IMR-90 (cell line): ENCODE measurements at regions not wholly inside any gene's neighbourhood (a gene's known extent, or its start where the extent isn't known, plus 50 kb on each side); places are given as distances from the start of the nearest gene placed in this dataset.
A peak's percentile ranks its signal among the peaks of the same experiment; 100 is the strongest.

Experiments
- ATAC-seq: fragments of 200-7000 bp; cut with Tn5 transposase; 2 replicates; pipeline ENCODE4 v1.9.1; 2020; ENCODE audit warnings: low read depth, mild to moderate bottlenecking, moderate library complexity
- BruUV-seq: library from RNA; stranded (reverse); fragments of 400-500 nt; replicated peaks from 2 replicates; lab custom pipeline; 2021; lab: Mats Ljungman, UMichigan
- CTCF ChIA-PET: fragments of 300-600 bp; formaldehyde crosslinking; extraction: SDS; loops from one replicate; lab custom pipeline; 2021; ENCODE audit warnings: antibody characterized with exemption; lab: Yijun Ruan, JAX
- POLR2A ChIA-PET: fragments of 300-600 bp; sonication (Branson Sonifier 250); formaldehyde crosslinking; loops from one replicate; lab custom pipeline; 2022; ENCODE audit warnings: antibody characterized with exemption; ENCODE audit not compliant: unreplicated experiment; lab: Charles Lee
- DNase-seq: peaks from one replicate; pipeline ENCODE4 v3.0.0; 2013
- H2AFZ ChIP-seq: replicated peaks from 2 replicates; pipeline ENCODE3; 2013; ENCODE audit warnings: low read length, mild to moderate bottlenecking; ENCODE audit not compliant: poor library complexity
- H2AK5ac ChIP-seq: 2 replicates; pipeline ENCODE4 v1.6.1; 2013; ENCODE audit warnings: low read depth, low read length, inconsistent platforms
- H2AK9ac ChIP-seq: replicated peaks from 2 replicates; pipeline ENCODE3; 2013; ENCODE audit warnings: mild to moderate bottlenecking, low read depth, low read length, moderate library complexity; ENCODE audit not compliant: poor library complexity
- H2BK120ac ChIP-seq: 2 replicates; pipeline ENCODE4 v1.6.1; 2013; ENCODE audit warnings: low read depth, low read length, inconsistent platforms
- H2BK15ac ChIP-seq: 3 replicates; pipeline ENCODE4 v1.6.1; 2013; ENCODE audit warnings: low read depth, low read length, inconsistent platforms
- H2BK20ac ChIP-seq: 2 replicates; pipeline ENCODE4 v1.6.1; 2013; ENCODE audit warnings: low read depth, mild to moderate bottlenecking, inconsistent platforms, low read length, moderate library complexity
- H2BK5ac ChIP-seq: 2 replicates; pipeline ENCODE4 v1.6.1; 2013; ENCODE audit warnings: mild to moderate bottlenecking, low read depth, low read length, inconsistent platforms; ENCODE audit not compliant: poor library complexity, severe bottlenecking
- H3K14ac ChIP-seq: replicated peaks from 2 replicates; pipeline ENCODE4 v1.6.1; 2013; ENCODE audit warnings: low read depth, low read length, inconsistent platforms
- H3K18ac ChIP-seq: 2 replicates; pipeline ENCODE4 v1.6.1; 2013; ENCODE audit warnings: low read depth, low read length, control low read depth
- H3K23ac ChIP-seq: 2 replicates; pipeline ENCODE4 v1.6.1; 2013; ENCODE audit warnings: low read depth, low read length, inconsistent platforms
- H3K27ac ChIP-seq: 2 replicates; pipeline ENCODE4 v1.5.1; 2013; ENCODE audit warnings: mild to moderate bottlenecking, control low read depth, low read length; ENCODE audit not compliant: insufficient read depth
- H3K27me3 ChIP-seq: 2 replicates; pipeline ENCODE4 v1.6.1; 2013; ENCODE audit warnings: low read length; ENCODE audit not compliant: control insufficient read depth, insufficient read depth
- H3K36me3 ChIP-seq: 2 replicates; pipeline ENCODE4 v1.6.1; 2013; ENCODE audit warnings: low read length, mixed read lengths; ENCODE audit not compliant: control insufficient read depth, insufficient read depth
- H3K4ac ChIP-seq: 2 replicates; pipeline ENCODE4 v1.6.1; 2013; ENCODE audit warnings: low read depth, low read length, inconsistent platforms
- H3K4me1 ChIP-seq: 2 replicates; pipeline ENCODE4 v1.6.1; 2013; ENCODE audit warnings: low read length, mixed read lengths; ENCODE audit not compliant: control insufficient read depth, insufficient read depth
- H3K4me2 ChIP-seq: 2 replicates; pipeline ENCODE4 v1.6.1; 2013; ENCODE audit warnings: low read depth, mild to moderate bottlenecking, control low read depth, low read length, moderate library complexity
- H3K4me3 ChIP-seq: 2 replicates; pipeline ENCODE4 v1.5.1; 2013; ENCODE audit warnings: low read depth, mild to moderate bottlenecking, control low read depth, low read length, moderate library complexity; ENCODE audit not compliant: insufficient read depth
- H3K56ac ChIP-seq: 2 replicates; pipeline ENCODE4 v1.6.1; 2013; ENCODE audit warnings: low read length, inconsistent platforms; ENCODE audit not compliant: insufficient read depth; ENCODE audit errors: extremely low read depth
- H3K79me1 ChIP-seq, 2 experiments: 2 replicates each; pipeline ENCODE4 v1.6.1; 2013; ENCODE audit warnings: low read length in 2 of 2, inconsistent platforms in 1 of 2, low read depth in 1 of 2
- H3K9ac ChIP-seq: 2 replicates; pipeline ENCODE4 v1.6.1; 2013; ENCODE audit warnings: low read depth, low read length, control low read depth
- H3K9me1 ChIP-seq: 2 replicates; pipeline ENCODE4 v1.6.1; 2013; ENCODE audit warnings: low read length, inconsistent platforms; ENCODE audit not compliant: insufficient read depth
- H3K9me3 ChIP-seq: 2 replicates; pipeline ENCODE4 v1.6.1; 2013; ENCODE audit warnings: low read length; ENCODE audit not compliant: control insufficient read depth, insufficient read depth
- H4K20me1 ChIP-seq: 2 replicates; pipeline ENCODE4 v1.6.1; 2013; ENCODE audit warnings: low read length, inconsistent platforms; ENCODE audit not compliant: insufficient read depth
- H4K5ac ChIP-seq: 2 replicates; pipeline ENCODE4 v1.6.1; 2013; ENCODE audit warnings: mild to moderate bottlenecking, low read depth, low read length, control low read depth
- H4K8ac ChIP-seq, 2 experiments: 2 replicates each; pipeline ENCODE4 v1.6.1; 2013; ENCODE audit warnings: low read depth in 2 of 2, low read length in 2 of 2, control low read depth in 1 of 2, inconsistent platforms in 1 of 2
- H4K91ac ChIP-seq: 2 replicates; pipeline ENCODE4 v1.6.1; 2013; ENCODE audit warnings: low read depth, low read length, inconsistent platforms; ENCODE audit not compliant: insufficient read depth
- CEBPB ChIP-seq: IDR thresholded peaks from 2 replicates; pipeline ENCODE4 v1.6.1; 2012; ENCODE audit warnings: low read depth, low read length, improper control_type of control experiment
- CHD1 ChIP-seq: IDR thresholded peaks from 2 replicates; pipeline ENCODE4 v1.6.1; 2012; ENCODE audit warnings: low read depth, low read length, improper control_type of control experiment
- MXI1 ChIP-seq: IDR thresholded peaks from 2 replicates; pipeline ENCODE4 v1.6.1; 2012; ENCODE audit warnings: low read depth, mild to moderate bottlenecking, low read length, moderate library complexity, borderline replicate concordance
- NFE2L2 ChIP-seq: fragments of 150-350 bp; IDR thresholded peaks from 2 replicates; pipeline ENCODE4 v1.6.1; 2016; ENCODE audit warnings: low read depth, mild to moderate bottlenecking, low read length
- POLR2A ChIP-seq: IDR thresholded peaks from 2 replicates; pipeline ENCODE4 v1.6.1; 2012; ENCODE audit warnings: mild to moderate bottlenecking, low read depth, low read length
- RCOR1 ChIP-seq: IDR thresholded peaks from 2 replicates; pipeline ENCODE4 v1.6.1; 2012; ENCODE audit warnings: mild to moderate bottlenecking, low read length, improper control_type of control experiment; ENCODE audit not compliant: insufficient replicate concordance
- RFX5 ChIP-seq: IDR thresholded peaks from 2 replicates; pipeline ENCODE4 v1.8.0; 2012; ENCODE audit warnings: low read depth, mild to moderate bottlenecking, low read length, moderate library complexity
- SMC3 ChIP-seq: fragments of 150-350 bp; IDR thresholded peaks from 2 replicates; pipeline ENCODE4 v1.6.1; 2016; ENCODE audit warnings: low read depth, mild to moderate bottlenecking, antibody characterized with exemption, low read length, moderate library complexity
- WGBS, 2 experiments: methylation state at CpG; one replicate each; pipeline versions ENCODE4 v1.1.5 to v1.1.7; 2013; ENCODE audit warnings: missing lambda C conversion rate in 2 of 2; ENCODE audit not compliant: insufficient read length in 1 of 2; ENCODE audit errors: extremely low coverage in 2 of 2; 5-methylcytosine and 5-hydroxymethylcytosine counted together
- dilution Hi-C: fragments of 300-500 bp; cut with HindIII; formaldehyde crosslinking; loops from one replicate; pipeline ENCODE4 v1.14.3; 2018; ENCODE audit warnings: low sequenced_read_pairs; ENCODE audit not compliant: unreplicated experiment
- in situ Hi-C: fragments of 300-500 bp; cut with MboI; formaldehyde crosslinking; loops from 3 replicates; pipeline ENCODE4 v1.14.3; 2019; ENCODE audit warnings: low sequenced_read_pairs, inconsistent platforms, mixed read lengths
- intact Hi-C: fragments of 100-400 bp; cut with micrococcal nuclease; formaldehyde crosslinking; loops from 2 replicates; pipeline ENCODE4 v1.10.0; 2022
- TF ChIP-seq, protein P1 (sequence below): conservative IDR thresholded peaks from 2 replicates; pipeline ENCODE4 v1.5.1; 2012; ENCODE audit warnings: mild to moderate bottlenecking, low read depth, low read length, improper control_type of control experiment

DNA sequence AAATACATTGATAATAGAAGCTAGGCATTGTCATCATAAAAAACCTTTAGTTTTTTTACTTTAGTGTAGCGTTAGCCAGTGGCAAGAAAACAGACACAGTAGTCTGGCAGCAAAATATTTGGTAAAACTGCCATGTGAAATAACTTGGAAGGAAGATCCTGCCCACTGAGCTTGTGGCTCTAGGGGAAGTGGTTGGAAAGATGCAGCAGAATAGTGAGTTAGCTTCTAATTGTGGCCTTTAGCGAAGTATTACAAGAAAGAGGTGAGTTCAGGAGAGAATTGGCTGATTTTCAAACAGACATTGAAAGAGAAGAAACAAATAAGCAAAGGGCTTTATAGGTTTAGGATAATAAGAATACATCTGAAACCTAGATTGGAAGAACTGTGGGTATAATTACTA, 1887.8 kb upstream of the CELF4 start:
- CTCF ChIA-PET: no interaction called here
- TF ChIP-seq NFE2L2 (no peak), RCOR1 (no peak), RFX5 (no peak), SMC3 (no peak), MXI1 (no peak), CHD1 (no peak), CEBPB (no peak), POLR2A (no peak)
- TF ChIP-seq, protein P1, sequence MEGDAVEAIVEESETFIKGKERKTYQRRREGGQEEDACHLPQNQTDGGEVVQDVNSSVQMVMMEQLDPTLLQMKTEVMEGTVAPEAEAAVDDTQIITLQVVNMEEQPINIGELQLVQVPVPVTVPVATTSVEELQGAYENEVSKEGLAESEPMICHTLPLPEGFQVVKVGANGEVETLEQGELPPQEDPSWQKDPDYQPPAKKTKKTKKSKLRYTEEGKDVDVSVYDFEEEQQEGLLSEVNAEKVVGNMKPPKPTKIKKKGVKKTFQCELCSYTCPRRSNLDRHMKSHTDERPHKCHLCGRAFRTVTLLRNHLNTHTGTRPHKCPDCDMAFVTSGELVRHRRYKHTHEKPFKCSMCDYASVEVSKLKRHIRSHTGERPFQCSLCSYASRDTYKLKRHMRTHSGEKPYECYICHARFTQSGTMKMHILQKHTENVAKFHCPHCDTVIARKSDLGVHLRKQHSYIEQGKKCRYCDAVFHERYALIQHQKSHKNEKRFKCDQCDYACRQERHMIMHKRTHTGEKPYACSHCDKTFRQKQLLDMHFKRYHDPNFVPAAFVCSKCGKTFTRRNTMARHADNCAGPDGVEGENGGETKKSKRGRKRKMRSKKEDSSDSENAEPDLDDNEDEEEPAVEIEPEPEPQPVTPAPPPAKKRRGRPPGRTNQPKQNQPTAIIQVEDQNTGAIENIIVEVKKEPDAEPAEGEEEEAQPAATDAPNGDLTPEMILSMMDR: no peak
- H2AK9ac ChIP-seq: no peak overlapping the region
- H3K27ac ChIP-seq: no peak overlapping the region
- H3K9me3 ChIP-seq: no peaks in the 10 kb centered on the region
- no peak overlapping the region; a peak in 2 of 4 replicates for H4K8ac ChIP-seq
- no peaks in the 10 kb centered on the region for H4K20me1 ChIP-seq
- no TSS peak for BruUV-seq
- no peak overlapping the region for H3K9ac ChIP-seq
- dilution Hi-C loops: no loop called here
- H2BK5ac ChIP-seq: no peak overlapping the region
- no peak overlapping the region for H2BK15ac ChIP-seq
- no peaks in the 10 kb centered on the region for H3K9me1 ChIP-seq
- no peak overlapping the region for H2BK20ac ChIP-seq
- DNase-seq (no peak), ATAC-seq (no peak)
- WGBS, 2 experiments: no CpG with 5 or more reads among the region's 2 CpGs
- H3K4me3 ChIP-seq: no peak overlapping the region
- H3K14ac ChIP-seq: no peak overlapping the region
- H3K36me3 ChIP-seq: no peaks in the 10 kb centered on the region
- no peak overlapping the region for H3K4ac ChIP-seq
- intact Hi-C loops: no loop called here
- POLR2A ChIA-PET: interaction anchor here (0.6 kb wide), 1 partner anchor 13 kb away, joined by 3 read pairs; no protein-coding TSS in a partner anchor
- H2AK5ac ChIP-seq: no peak overlapping the region
- no peak overlapping the region for H4K91ac ChIP-seq
- no peaks in the 10 kb centered on the region for H3K27me3 ChIP-seq
- H2BK120ac ChIP-seq: no peak overlapping the region
- in situ Hi-C loops: no loop called here
- H3K23ac ChIP-seq: no peak overlapping the region
- no peak overlapping the region for H3K18ac ChIP-seq
- H3K79me1 ChIP-seq: no peaks in the 10 kb centered on the region
- H3K56ac ChIP-seq: no peak overlapping the region
- H3K4me2 ChIP-seq: no peak overlapping the region
- peaks cover 4% of the 10 kb centered on the region; the same call in 1 of the 2 replicates for H3K4me1 ChIP-seq
- H4K5ac ChIP-seq: peak overlapping the region; percentile 35; the same call in 1 of the 2 replicates
- H2AFZ ChIP-seq: no peak overlapping the region
